ENCODE measurements at regions not wholly inside any gene's neighbourhood (a gene's known extent, or its start where the extent isn't known, plus 50 kb on each side); places are given as distances from the start of the nearest gene placed in this dataset.

DNA sequence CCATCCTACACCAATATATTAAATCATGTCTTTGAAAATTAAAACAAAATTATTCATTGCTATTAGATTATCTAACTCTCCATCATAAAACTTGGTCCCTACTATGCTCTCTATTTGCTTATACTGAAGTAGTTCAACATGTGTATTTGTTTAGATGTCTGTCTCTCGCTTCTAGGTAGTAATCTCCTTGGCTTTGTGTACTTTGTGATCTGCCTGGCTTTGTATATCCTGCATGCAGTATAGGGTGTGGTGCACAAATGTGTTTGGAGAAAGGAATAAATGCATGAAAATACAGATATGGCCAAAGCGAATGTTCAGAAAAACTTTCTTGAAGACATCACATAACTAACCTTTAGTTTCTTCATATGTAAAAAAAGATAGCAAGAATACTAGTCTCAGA is 246.6 kb upstream of the LRFN5 start:
- H3K4me1 ChIP-seq (ENCODE audit: control insufficient read depth in 3 of 3, insufficient read depth in 2 of 3, low read depth in 1 of 3, low read length in 2 of 3) = no peaks in the 10 kb centered on the region
- no peaks in the 10 kb centered on the region for H3K36me3 ChIP-seq (ENCODE audit: control insufficient read depth in 3 of 3, insufficient read depth in 2 of 3, low read depth in 1 of 3, low read length in 3 of 3)
- no peaks in the 10 kb centered on the region for H3K27me3 ChIP-seq (ENCODE audit: control insufficient read depth in 3 of 3, insufficient read depth in 3 of 3, low read length in 3 of 3)
- FAIRE-seq = no peak
- no peak overlapping the region for H3K4me3 ChIP-seq (ENCODE audit: low read depth in 1 of 3, low read length in 3 of 3)
- no peak for DNase-seq
- H3K9me3 ChIP-seq (ENCODE audit: control insufficient read depth in 2 of 2, insufficient read depth in 1 of 2, low read depth in 1 of 2, low read length in 1 of 2) = no peaks in the 10 kb centered on the region
- H3K27ac ChIP-seq (ENCODE audit: low read depth in 1 of 3, low read length in 2 of 3) = no peak overlapping the region
- WGBS, 3 donors = 56 to 73% (median 66%) methylated on average over 2 of the region's 2 CpGs

DNA sequence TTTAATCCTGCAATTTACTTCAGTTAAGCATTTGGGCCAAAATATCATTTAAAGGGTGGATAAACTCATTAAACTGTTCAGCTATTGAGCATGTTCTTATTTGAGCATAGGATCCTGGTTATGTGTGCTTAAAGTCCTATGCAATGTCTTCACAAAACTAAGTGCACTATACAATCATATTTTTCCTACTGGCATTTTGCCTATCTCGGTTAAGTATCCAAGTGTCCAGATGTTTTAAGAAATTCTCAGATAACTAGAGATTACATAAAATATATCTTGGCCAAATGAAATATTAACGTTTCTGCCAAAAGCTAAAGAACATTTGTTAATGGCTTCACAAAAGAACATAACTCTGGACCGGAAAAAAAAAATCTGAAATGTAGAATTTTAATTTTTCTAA is 250.8 kb upstream of the LRFN5 start:
- 22 to 66% (median 39%) methylated on average over 3 of the region's 3 CpGs for WGBS, 3 donors
- Histone ChIP-seq H3K27ac (ENCODE audit: low read depth in 1 of 3, low read length in 2 of 3) (no peak overlapping the region), H3K27me3 (ENCODE audit: control insufficient read depth in 3 of 3, insufficient read depth in 3 of 3, low read length in 3 of 3) (no peaks in the 10 kb centered on the region), H3K9me3 (ENCODE audit: control insufficient read depth in 2 of 2, insufficient read depth in 1 of 2, low read depth in 1 of 2, low read length in 1 of 2) (no peaks in the 10 kb centered on the region), H3K4me1 (ENCODE audit: control insufficient read depth in 3 of 3, insufficient read depth in 2 of 3, low read depth in 1 of 3, low read length in 2 of 3) (no peaks in the 10 kb centered on the region), H3K4me3 (ENCODE audit: low read depth in 1 of 3, low read length in 3 of 3) (no peak overlapping the region), H3K36me3 (ENCODE audit: control insufficient read depth in 3 of 3, insufficient read depth in 2 of 3, low read depth in 1 of 3, low read length in 3 of 3) (no peaks in the 10 kb centered on the region)
- FAIRE-seq (no peak), DNase-seq (no peak)

DNA sequence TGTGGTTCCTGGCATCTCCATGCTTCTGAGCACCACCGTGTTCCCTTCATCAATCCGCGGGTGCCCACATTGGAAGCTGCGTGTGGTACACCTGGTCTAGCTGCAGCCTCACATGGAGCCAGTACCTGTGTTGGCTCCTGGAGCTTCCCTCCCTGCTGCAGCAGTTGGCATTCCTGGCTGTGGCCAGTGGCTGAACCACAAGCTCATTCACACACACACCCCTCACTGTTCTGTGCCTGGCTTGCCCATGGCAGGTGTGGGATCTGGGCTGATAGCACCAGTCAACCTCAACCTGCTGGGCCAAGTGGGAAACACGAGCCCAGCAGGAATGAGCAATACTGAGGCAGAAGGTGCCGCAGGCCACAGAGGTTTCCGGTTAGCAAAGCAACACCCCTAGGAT is 256.2 kb upstream of the LRFN5 start:
- H3K36me3 ChIP-seq (ENCODE audit: control insufficient read depth in 3 of 3, insufficient read depth in 2 of 3, low read depth in 1 of 3, low read length in 3 of 3) = no peaks in the 10 kb centered on the region

DNA sequence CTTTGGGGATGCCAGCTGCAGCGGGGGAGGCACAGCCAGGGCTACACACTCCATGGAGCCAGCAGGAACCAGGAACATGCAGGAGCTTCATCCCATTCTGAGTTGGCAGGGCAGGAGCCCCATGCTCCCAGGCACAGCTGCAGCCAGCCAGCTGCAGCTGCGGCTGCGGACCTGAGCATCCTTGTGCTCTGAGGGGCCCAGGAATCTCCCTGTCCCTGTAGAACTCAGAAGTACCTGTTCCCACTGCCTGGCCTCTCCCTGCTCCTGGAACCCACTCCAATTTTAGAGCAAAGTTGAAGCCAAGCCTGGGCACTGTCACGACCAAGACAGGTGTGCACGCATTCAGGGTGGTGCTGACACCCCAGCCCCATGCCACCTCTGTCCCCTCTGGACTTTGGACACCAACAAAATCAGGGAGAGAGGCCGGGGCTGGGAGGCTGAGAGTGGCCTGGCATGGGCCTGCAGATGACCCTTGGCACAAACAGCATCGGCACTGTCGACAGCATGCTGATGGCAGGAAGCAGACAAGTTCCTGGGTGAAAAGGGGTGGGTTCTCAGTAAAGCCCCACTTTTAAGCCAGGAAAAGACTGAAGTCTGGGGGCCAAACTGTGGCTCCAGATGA is 257.3 kb upstream of the LRFN5 start:
- Histone ChIP-seq H3K4me3 (ENCODE audit: low read depth in 1 of 3, low read length in 3 of 3) (no peak overlapping the region), H3K27ac (ENCODE audit: low read depth in 1 of 3, low read length in 2 of 3) (no peak overlapping the region), H3K4me1 (ENCODE audit: control insufficient read depth in 3 of 3, insufficient read depth in 2 of 3, low read depth in 1 of 3, low read length in 2 of 3) (no peaks in the 10 kb centered on the region), H3K27me3 (ENCODE audit: control insufficient read depth in 3 of 3, insufficient read depth in 3 of 3, low read length in 3 of 3) (peaks cover 0 to 3% (median 0%) of the 10 kb centered on the region in 3 donors), H3K9me3 (ENCODE audit: control insufficient read depth in 2 of 2, insufficient read depth in 1 of 2, low read depth in 1 of 2, low read length in 1 of 2) (no peaks in the 10 kb centered on the region), H3K36me3 (ENCODE audit: control insufficient read depth in 3 of 3, insufficient read depth in 2 of 3, low read depth in 1 of 3, low read length in 3 of 3) (no peaks in the 10 kb centered on the region)
- 64 to 83% (median 77%) methylated on average over 8 of the region's 8 CpGs for WGBS, 3 donors
- no peak for DNase-seq
- no peak for FAIRE-seq

More for the DNA sequence above, 256.2 kb upstream of the LRFN5 start:
- DNase-seq = no peak
- Histone ChIP-seq H3K4me3 (ENCODE audit: low read depth in 1 of 3, low read length in 3 of 3) (no peak overlapping the region), H3K27ac (ENCODE audit: low read depth in 1 of 3, low read length in 2 of 3) (no peak overlapping the region), H3K27me3 (ENCODE audit: control insufficient read depth in 3 of 3, insufficient read depth in 3 of 3, low read length in 3 of 3) (peaks cover 0 to 3% (median 0%) of the 10 kb centered on the region in 3 donors), H3K9me3 (ENCODE audit: control insufficient read depth in 2 of 2, insufficient read depth in 1 of 2, low read depth in 1 of 2, low read length in 1 of 2) (no peaks in the 10 kb centered on the region), H3K4me1 (ENCODE audit: control insufficient read depth in 3 of 3, insufficient read depth in 2 of 3, low read depth in 1 of 3, low read length in 2 of 3) (no peaks in the 10 kb centered on the region)
- WGBS, 3 donors = 78 to 90% (median 85%) methylated on average over 7 of the region's 7 CpGs
- FAIRE-seq = no peak

DNA sequence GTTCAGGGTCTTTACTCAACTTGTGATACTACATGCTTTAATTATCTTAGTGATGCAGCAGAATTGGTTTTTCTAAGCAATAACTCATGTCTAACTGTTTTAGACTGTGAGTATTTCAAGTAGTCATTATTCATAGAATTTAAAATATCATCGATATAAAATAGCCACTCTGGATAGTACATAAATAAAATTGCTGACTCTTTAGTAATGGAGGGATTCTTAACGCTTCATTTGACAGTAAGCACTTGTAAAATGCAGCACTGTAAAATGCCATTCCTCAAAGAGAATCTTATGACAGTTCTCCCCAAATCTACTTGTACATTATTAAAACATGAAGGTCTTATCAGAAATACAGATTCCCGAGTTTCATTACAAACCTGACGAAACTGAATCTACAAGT is 262.8 kb upstream of the LRFN5 start:
- DNase-seq (no peak), FAIRE-seq (no peak)
- 69 to 77% (median 73%) methylated on average over 4 of the region's 4 CpGs for WGBS, 3 donors
- no peaks in the 10 kb centered on the region for H3K4me1 ChIP-seq (ENCODE audit: control insufficient read depth in 3 of 3, insufficient read depth in 2 of 3, low read depth in 1 of 3, low read length in 2 of 3)
- H3K4me3 ChIP-seq (ENCODE audit: low read depth in 1 of 3, low read length in 3 of 3) = no peak overlapping the region
- no peaks in the 10 kb centered on the region for H3K9me3 ChIP-seq (ENCODE audit: control insufficient read depth in 2 of 2, insufficient read depth in 1 of 2, low read depth in 1 of 2, low read length in 1 of 2)
- H3K27me3 ChIP-seq (ENCODE audit: control insufficient read depth in 3 of 3, insufficient read depth in 3 of 3, low read length in 3 of 3) = no peaks in the 10 kb centered on the region
- no peaks in the 10 kb centered on the region for H3K36me3 ChIP-seq (ENCODE audit: control insufficient read depth in 3 of 3, insufficient read depth in 2 of 3, low read depth in 1 of 3, low read length in 3 of 3)
- H3K27ac ChIP-seq (ENCODE audit: low read depth in 1 of 3, low read length in 2 of 3) = no peak overlapping the region

DNA sequence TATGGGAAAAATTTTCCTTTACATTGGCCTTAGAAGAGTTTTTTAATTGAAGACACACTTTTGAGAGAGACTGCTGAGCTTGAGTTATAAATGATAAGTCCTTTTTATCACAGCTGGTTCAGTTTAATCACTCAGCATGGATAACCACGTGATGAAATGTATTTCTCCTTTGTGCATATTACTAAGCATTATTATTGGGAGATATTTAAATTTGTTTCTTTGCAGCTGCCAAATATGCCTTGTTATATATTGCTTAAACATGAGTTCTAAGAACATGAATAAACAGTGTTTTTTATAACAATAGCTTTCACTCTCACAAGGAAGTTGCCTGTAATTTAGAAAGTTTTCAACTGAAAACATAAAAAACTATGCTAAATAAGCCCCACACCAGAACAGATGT is 293.5 kb upstream of the LRFN5 start:
- no peaks in the 10 kb centered on the region for H3K36me3 ChIP-seq (ENCODE audit: control insufficient read depth in 3 of 3, insufficient read depth in 2 of 3, low read depth in 1 of 3, low read length in 3 of 3)
- H3K4me1 ChIP-seq (ENCODE audit: control insufficient read depth in 3 of 3, insufficient read depth in 2 of 3, low read depth in 1 of 3, low read length in 2 of 3) = no peaks in the 10 kb centered on the region
- H3K4me3 ChIP-seq (ENCODE audit: low read depth in 1 of 3, low read length in 3 of 3) = no peak overlapping the region
- peaks cover 0 to 3% of the 10 kb centered on the region in 2 donors for H3K9me3 ChIP-seq (ENCODE audit: control insufficient read depth in 2 of 2, insufficient read depth in 1 of 2, low read depth in 1 of 2, low read length in 1 of 2)
- no peak for FAIRE-seq
- no peak overlapping the region for H3K27ac ChIP-seq (ENCODE audit: low read depth in 1 of 3, low read length in 2 of 3)
- 13 to 36% (median 15%) methylated on average over 1 of the region's 1 CpG for WGBS, 3 donors
- no peak for DNase-seq
- H3K27me3 ChIP-seq (ENCODE audit: control insufficient read depth in 3 of 3, insufficient read depth in 3 of 3, low read length in 3 of 3) = no peaks in the 10 kb centered on the region

DNA sequence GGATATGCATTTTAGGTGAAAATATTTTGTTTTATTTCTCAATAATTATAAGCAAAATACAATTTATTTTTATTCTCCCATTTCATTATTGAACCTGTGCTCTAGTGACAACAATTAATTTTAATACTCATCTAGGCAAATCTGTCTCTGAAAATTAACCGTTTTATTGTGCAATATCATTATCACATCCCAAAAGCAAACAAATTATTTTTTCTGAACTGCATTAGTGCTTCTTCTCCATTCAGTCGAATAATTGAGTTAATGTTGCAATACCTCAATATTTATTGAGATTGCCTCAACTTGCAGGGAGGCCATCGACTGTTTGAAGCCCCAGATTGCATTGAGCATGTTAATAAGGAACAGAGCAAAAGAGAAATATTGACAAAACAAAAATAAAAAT is 303.2 kb upstream of the LRFN5 start:
- Histone ChIP-seq H3K4me1 (ENCODE audit: control insufficient read depth in 3 of 3, insufficient read depth in 2 of 3, low read depth in 1 of 3, low read length in 2 of 3) (no peaks in the 10 kb centered on the region), H3K27me3 (ENCODE audit: control insufficient read depth in 3 of 3, insufficient read depth in 3 of 3, low read length in 3 of 3) (no peaks in the 10 kb centered on the region), H3K9me3 (ENCODE audit: control insufficient read depth in 2 of 2, insufficient read depth in 1 of 2, low read depth in 1 of 2, low read length in 1 of 2) (no peaks in the 10 kb centered on the region), H3K4me3 (ENCODE audit: low read depth in 1 of 3, low read length in 3 of 3) (no peak overlapping the region), H3K27ac (ENCODE audit: low read depth in 1 of 3, low read length in 2 of 3) (no peak overlapping the region), H3K36me3 (ENCODE audit: control insufficient read depth in 3 of 3, insufficient read depth in 2 of 3, low read depth in 1 of 3, low read length in 3 of 3) (no peaks in the 10 kb centered on the region)
- FAIRE-seq = peak; percentile 19
- no peak for DNase-seq
- 51 to 78% (median 58%) methylated on average over 3 of the region's 3 CpGs for WGBS, 3 donors

DNA sequence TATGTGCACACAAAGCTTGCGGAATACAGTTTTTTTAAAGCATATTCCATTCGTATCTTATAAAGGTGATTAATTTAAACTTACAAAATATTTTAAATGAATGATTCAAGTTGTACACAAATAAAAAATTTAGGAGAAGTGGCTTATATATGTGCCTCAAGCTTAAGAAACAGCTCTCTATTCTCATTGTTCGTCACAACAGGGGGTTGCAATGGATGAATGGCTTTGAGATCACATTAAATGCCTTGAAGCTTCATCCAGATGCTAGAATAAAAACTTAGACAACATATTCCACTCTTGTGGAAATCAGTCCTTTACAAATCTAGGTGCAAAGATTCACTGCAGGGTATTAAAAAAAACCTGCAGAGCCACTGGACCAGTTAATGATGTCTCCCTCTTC is 303.9 kb upstream of the LRFN5 start:
- Histone ChIP-seq H3K27me3 (ENCODE audit: control insufficient read depth in 3 of 3, insufficient read depth in 3 of 3, low read length in 3 of 3) (no peaks in the 10 kb centered on the region), H3K4me3 (ENCODE audit: low read depth in 1 of 3, low read length in 3 of 3) (no peak overlapping the region), H3K9me3 (ENCODE audit: control insufficient read depth in 2 of 2, insufficient read depth in 1 of 2, low read depth in 1 of 2, low read length in 1 of 2) (no peaks in the 10 kb centered on the region), H3K4me1 (ENCODE audit: control insufficient read depth in 3 of 3, insufficient read depth in 2 of 3, low read depth in 1 of 3, low read length in 2 of 3) (no peaks in the 10 kb centered on the region), H3K27ac (ENCODE audit: low read depth in 1 of 3, low read length in 2 of 3) (no peak overlapping the region), H3K36me3 (ENCODE audit: control insufficient read depth in 3 of 3, insufficient read depth in 2 of 3, low read depth in 1 of 3, low read length in 3 of 3) (no peaks in the 10 kb centered on the region)
- DNase-seq (no peak), FAIRE-seq (no peak)
- 80 to 92% (median 89%) methylated on average over 3 of the region's 3 CpGs for WGBS, 3 donors

DNA sequence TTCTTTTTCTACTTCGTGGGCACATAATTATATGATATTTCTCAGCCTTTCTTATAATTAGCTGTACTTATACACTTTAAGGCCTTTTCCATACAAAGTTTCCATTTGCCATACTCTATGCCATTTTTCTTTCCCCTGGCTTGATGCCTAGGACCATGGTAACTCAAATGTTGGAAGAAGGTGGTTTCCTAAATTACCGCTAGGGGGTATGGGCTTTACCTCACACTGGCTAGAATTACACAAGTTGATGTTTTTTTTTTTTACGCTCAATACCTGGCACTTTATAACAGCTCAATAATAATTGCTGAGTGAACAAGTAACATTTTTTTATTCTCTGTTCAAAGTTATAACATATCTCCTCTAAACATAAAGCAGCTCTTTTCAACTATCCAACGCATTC is 306.8 kb upstream of the LRFN5 start:
- FAIRE-seq = no peak
- no peak for DNase-seq

More for the DNA sequence above, 306.8 kb upstream of the LRFN5 start:
- Histone ChIP-seq H3K36me3 (ENCODE audit: control insufficient read depth in 3 of 3, insufficient read depth in 2 of 3, low read depth in 1 of 3, low read length in 3 of 3) (no peaks in the 10 kb centered on the region), H3K9me3 (ENCODE audit: control insufficient read depth in 2 of 2, insufficient read depth in 1 of 2, low read depth in 1 of 2, low read length in 1 of 2) (no peaks in the 10 kb centered on the region), H3K27me3 (ENCODE audit: control insufficient read depth in 3 of 3, insufficient read depth in 3 of 3, low read length in 3 of 3) (no peaks in the 10 kb centered on the region), H3K4me3 (ENCODE audit: low read depth in 1 of 3, low read length in 3 of 3) (no peak overlapping the region), H3K4me1 (ENCODE audit: control insufficient read depth in 3 of 3, insufficient read depth in 2 of 3, low read depth in 1 of 3, low read length in 2 of 3) (no peaks in the 10 kb centered on the region), H3K27ac (ENCODE audit: low read depth in 1 of 3, low read length in 2 of 3) (no peak overlapping the region)
- WGBS, 3 donors = 71 to 83% (median 81%) methylated on average over 4 of the region's 4 CpGs
